GM10266 (cell line): ENCODE measurements at regions not wholly inside any gene's neighbourhood (a gene's known extent, or its start where the extent isn't known, plus 50 kb on each side); places are given as distances from the start of the nearest gene placed in this dataset.

Experiments
- DNase-seq: peaks from one replicate; pipeline ENCODE4 v3.0.0; 2012; ENCODE audit errors: extremely low spot score
- CTCF ChIP-seq: IDR thresholded peaks from 2 replicates; pipeline ENCODE4 v1.5.1; 2012; ENCODE audit warnings: mild to moderate bottlenecking, low read depth; ENCODE audit not compliant: control insufficient read depth, insufficient read depth; ENCODE audit errors: missing control alignments

- no peak for DNase-seq
- TF ChIP-seq CTCF: no peak
Observed at GRCh38 chr22:49192857-49193250, 634.8 kb downstream of the BRD1 start.

- no peak for TF ChIP-seq CTCF
- no peak for DNase-seq
Observed at GRCh38 chr22:49192180-49192856, 635.4 kb downstream of the BRD1 start.

GRCh38 chr22:49191506-49191980 is 636.1 kb downstream of the BRD1 start:
- no peak for TF ChIP-seq CTCF
- no peak for DNase-seq

GRCh38 chr22:49190816-49191505 is 636.7 kb downstream of the BRD1 start:
- no peak for TF ChIP-seq CTCF
- DNase-seq: no peak

- DNase-seq: no peak
- no peak for TF ChIP-seq CTCF
Observed at GRCh38 chr22:49189871-49190270, 637.8 kb downstream of the BRD1 start.

- DNase-seq: no peak
- TF ChIP-seq CTCF: no peak
Observed at GRCh38 chr22:49188591-49188990, 639.1 kb downstream of the BRD1 start.

- DNase-seq: no peak
- TF ChIP-seq CTCF: no peak
Observed at GRCh38 chr22:49188091-49188490, 639.6 kb downstream of the BRD1 start.
